Stimulated activated CD4-positive, alpha-beta T cell treated with anti-CD3 and anti-CD28 coated beads, Interleukin-12 subunit alpha, Interleukin-12 subunit beta, amount 100 ng/mL, for 4 hours (primary cell): ENCODE measurements at regions not wholly inside any gene's neighbourhood (a gene's known extent, or its start where the extent isn't known, plus 50 kb on each side); places are given as distances from the start of the nearest gene placed in this dataset.

Experiments used
- DNase-seq: peaks from one replicate; pipeline ENCODE4 v3.0.0-alpha.2; 2020

DNA sequence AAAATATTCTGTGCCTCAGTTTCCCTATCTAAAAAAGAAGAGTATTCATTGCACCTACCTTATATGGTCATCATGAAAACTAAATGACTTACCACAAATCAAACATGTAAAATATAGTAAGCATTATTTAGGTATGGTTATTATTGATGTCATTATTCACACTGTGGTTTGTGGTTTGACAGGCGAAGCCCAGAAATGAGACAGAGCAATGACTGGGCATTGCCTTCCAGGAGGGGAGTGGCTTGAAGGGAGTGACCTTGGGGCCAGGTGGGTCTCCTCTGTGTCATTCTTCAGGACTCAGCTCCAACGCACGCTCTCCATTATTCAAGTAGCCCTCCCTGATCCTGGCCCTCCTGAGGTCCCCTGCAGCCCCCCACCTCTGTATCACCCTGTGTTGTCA lies 133.7 kb downstream of the DMRTA2 start:
- no peak for DNase-seq

- no peak for DNase-seq
Observed at GRCh38 chr1:50285994-50286393, 137.2 kb downstream of the DMRTA2 start.

DNA sequence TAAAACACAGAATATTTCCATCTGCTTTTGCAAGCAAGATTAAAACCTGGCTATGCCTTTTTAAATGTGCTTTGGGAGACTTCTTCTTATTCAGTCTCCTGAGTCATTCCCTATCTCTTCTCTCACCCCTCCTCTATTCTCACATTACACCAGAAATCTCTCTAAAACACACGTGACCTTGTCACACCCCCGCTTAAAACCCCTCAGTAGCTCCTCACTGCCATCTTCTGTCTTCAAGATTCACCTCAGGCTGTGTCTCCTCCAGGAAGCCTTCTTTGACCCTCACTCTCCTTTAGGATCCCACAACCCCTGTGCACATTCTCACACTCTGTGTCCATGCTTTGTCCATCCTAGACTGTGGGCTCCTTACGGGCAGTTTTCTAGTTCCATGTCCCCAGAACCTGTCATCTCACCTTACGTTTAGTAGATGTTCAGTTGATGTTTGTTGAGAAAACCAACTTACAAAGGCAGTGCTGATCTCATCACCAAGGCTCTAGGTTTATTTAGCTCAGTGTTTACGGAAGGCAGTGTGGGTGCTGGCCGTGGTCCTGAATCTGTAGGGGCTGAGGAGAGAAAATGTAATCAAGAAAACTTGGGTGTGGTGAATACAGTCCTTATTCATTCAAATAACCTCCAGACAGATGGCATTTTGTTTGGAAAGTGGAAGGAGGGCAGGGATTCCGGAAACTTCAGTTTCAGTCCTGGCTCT lies 143.5 kb downstream of the DMRTA2 start:
- no peak for DNase-seq

DNA sequence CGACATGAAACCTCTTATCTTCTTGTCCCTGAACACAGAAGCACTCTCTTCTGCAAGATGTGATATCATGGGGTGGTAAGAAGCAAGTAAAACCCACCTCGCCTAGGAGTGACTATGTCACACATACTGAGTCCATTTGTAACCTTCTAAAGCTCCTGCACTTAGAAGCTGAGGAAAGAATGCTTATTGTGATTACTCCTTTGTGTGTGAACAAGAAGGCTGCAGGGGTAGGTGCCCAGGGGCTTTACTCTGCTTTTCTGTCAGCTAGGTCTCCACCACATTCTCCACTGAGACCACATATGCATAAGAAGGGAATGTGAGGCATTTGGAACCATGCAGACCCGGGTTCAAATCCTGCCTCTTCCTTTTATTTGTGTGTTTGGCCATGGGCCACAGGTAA lies 144.3 kb downstream of the DMRTA2 start:
- no peak for DNase-seq

GRCh38 chr1:50278410-50278809 lies 144.8 kb downstream of the DMRTA2 start:
- DNase-seq: no peak

GRCh38 chr1:50275566-50275965 lies 147.7 kb downstream of the DMRTA2 start:
- no peak for DNase-seq

DNA sequence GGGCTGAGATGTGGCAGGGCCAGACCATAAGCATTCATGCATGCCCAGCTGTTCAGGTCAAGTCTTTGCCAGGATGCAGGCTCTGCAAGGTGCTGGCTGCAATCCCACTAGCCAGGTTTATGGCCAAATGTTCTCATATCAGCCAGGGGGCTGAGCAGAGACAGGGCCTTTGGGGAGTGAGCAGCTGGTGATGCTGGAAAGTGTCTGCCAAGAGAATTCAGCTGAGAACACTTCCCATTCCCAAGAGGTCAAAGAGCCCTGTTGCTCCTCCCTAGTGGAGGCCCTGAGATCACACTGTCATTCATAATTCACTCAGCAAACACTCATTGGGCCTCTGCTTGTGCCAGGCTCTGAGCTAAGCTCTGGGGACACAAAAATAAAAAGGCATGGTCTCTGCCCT lies 150.3 kb downstream of the DMRTA2 start:
- no peak for DNase-seq

DNA sequence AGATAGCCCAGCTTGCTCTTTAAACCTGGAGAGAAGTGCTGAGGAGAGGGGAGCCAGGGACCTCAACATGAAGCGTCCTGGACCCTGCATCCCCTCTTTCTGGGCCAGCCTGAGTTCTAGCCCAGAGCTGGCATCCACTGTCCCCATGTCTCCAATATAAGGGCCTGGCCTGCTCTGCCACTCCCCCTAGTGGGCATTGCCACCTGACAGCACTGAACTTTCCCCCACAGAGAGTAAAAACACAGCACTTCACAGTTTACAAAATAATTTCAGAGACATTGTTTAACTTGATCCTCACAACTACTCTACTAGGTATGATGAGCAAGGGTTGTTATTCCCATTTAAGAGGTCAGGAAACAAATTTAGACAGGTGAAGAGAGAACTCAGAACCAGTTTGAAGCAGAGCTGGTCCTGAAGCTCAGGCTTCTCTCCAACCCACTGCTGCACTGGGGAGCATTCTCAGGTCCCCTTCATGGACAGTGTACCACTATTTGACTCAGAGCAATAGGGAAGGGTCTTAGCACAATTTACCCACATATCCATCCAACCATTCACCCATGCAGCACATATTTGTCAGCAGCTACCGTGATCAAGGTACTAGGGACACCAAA lies 151.2 kb downstream of the DMRTA2 start:
- DNase-seq: peak; percentile 4

GRCh38 chr1:50271337-50271736 lies 151.9 kb downstream of the DMRTA2 start:
- DNase-seq: no peak

GRCh38 chr1:50270926-50271325 lies 152.3 kb downstream of the DMRTA2 start:
- no peak for DNase-seq

DNA sequence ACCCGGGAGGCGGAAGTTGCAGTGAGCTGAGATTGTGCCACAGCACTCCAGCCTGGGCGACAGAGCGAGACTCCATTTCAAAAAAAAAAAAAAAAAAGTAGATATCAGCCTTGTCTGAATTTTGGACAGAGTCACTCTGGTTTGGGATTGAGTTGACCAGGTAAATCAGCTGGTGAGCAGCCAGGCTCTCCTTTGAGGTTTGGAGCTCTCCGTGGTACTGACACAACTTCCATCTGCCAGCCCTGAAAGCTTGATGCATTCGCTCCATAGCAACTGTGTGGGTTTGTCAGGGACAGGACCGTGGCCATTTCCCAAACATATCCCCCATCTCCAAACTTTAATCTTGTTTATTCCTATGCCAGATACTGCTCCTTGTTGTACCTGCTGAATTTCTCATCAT lies 155.2 kb downstream of the DMRTA2 start:
- DNase-seq: no peak

- no peak for DNase-seq
Observed at GRCh38 chr1:50266509-50266908, 156.7 kb downstream of the DMRTA2 start.

GRCh38 chr1:50265790-50266314 lies 157.1 kb downstream of the ELAVL4 start:
- DNase-seq: no peak

- no peak for DNase-seq
Observed at GRCh38 chr1:50264590-50264989, 155.9 kb downstream of the ELAVL4 start.

GRCh38 chr1:50262436-50262835 lies 153.7 kb downstream of the ELAVL4 start:
- DNase-seq: no peak

DNA sequence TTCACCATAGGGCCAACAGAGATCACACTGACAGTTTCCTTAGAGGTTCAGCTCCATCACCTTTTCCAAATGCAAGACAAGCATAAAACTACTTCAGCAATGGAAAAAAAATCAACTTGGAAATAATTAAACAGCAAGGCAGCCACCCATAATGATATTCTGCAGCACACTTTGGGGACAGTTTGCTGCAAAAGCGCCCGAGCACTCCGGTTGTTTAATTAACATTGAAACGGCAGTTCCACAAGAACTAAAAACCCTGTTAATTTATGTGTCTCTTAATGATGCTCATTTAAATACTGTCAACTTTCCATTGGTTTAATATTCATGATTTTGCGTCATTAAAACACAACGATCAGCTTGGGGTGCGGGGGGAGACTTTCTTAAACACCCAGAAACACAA lies 153.2 kb downstream of the ELAVL4 start:
- DNase-seq: no peak

- no peak for DNase-seq
Observed at GRCh38 chr1:50257940-50258685, 149.4 kb downstream of the ELAVL4 start.

GRCh38 chr1:50257029-50257428 lies 148.3 kb downstream of the ELAVL4 start:
- no peak for DNase-seq
